ENCODE measurements at regions not wholly inside any gene's neighbourhood (a gene's known extent, or its start where the extent isn't known, plus 50 kb on each side); places are given as distances from the start of the nearest gene placed in this dataset.

- Histone ChIP-seq H3K4me1 (ENCODE audit: low read depth) (no peaks in the 10 kb centered on the region), H3K9me3 (no peaks in the 10 kb centered on the region), H3K36me3 (ENCODE audit: low read depth) (no peaks in the 10 kb centered on the region), H3K4me3 (no peak overlapping the region)
- intact Hi-C loops (cut with DNase I, micrococcal nuclease), result no loop called here
- ATAC-seq (no peak), DNase-seq (no peak)
- no peak for TF ChIP-seq CTCF (IDR thresholded peaks at IDR 0.05)
These were observed 149.0 kb upstream of the FAM20A start for GRCh38 chr17:68750208-68750562.

- ATAC-seq (peak; percentile 13), DNase-seq (no peak)
- Histone ChIP-seq H3K4me1 (ENCODE audit: low read depth) (no peaks in the 10 kb centered on the region), H3K36me3 (ENCODE audit: low read depth) (no peaks in the 10 kb centered on the region), H3K4me3 (no peak overlapping the region), H3K9me3 (no peaks in the 10 kb centered on the region)
- intact Hi-C loops (cut with DNase I, micrococcal nuclease), result no loop called here
- TF ChIP-seq CTCF (IDR thresholded peaks at IDR 0.05), result no peak
These were observed 148.4 kb upstream of the FAM20A start for GRCh38 chr17:68749349-68750207.

GRCh38 chr17:68748381-68748780, 147.2 kb upstream of the FAM20A start:
- ATAC-seq (no peak), DNase-seq (no peak)

GRCh38 chr17:68740555-68741447, 139.6 kb upstream of the FAM20A start:
- peaks cover 6% of the 10 kb centered on the region for H3K9me3 ChIP-seq
- DNase-seq (no peak), ATAC-seq (no peak)
- no peaks in the 10 kb centered on the region for H3K4me1 ChIP-seq (ENCODE audit: low read depth)
- H3K4me3 ChIP-seq, result no peak overlapping the region
- intact Hi-C loops (cut with DNase I, micrococcal nuclease), result no loop called here
- H3K36me3 ChIP-seq (ENCODE audit: low read depth), result no peaks in the 10 kb centered on the region
- TF ChIP-seq CTCF (IDR thresholded peaks at IDR 0.05), result no peak

More at GRCh38 chr17:68748381-68748780, 147.2 kb upstream of the FAM20A start:
- no peak for TF ChIP-seq CTCF (IDR thresholded peaks at IDR 0.05)
- intact Hi-C loops (cut with DNase I, micrococcal nuclease), result no loop called here
- Histone ChIP-seq H3K4me1 (ENCODE audit: low read depth) (no peaks in the 10 kb centered on the region), H3K36me3 (ENCODE audit: low read depth) (no peaks in the 10 kb centered on the region), H3K9me3 (no peaks in the 10 kb centered on the region), H3K4me3 (no peak overlapping the region)

GRCh38 chr17:68737761-68738443, 136.7 kb upstream of the FAM20A start:
- intact Hi-C loops (cut with DNase I, micrococcal nuclease), result no loop called here
- DNase-seq (no peak), ATAC-seq (no peak)
- peaks cover 6% of the 10 kb centered on the region for H3K9me3 ChIP-seq
- no peaks in the 10 kb centered on the region for H3K4me1 ChIP-seq (ENCODE audit: low read depth)
- no peaks in the 10 kb centered on the region for H3K36me3 ChIP-seq (ENCODE audit: low read depth)
- TF ChIP-seq CTCF (IDR thresholded peaks at IDR 0.05), result no peak
- H3K4me3 ChIP-seq, result no peak overlapping the region

Data from mucosa of descending colon (tissue), 3 donors.